Endothelial cell of umbilical vein (primary cell): ENCODE measurements at regions not wholly inside any gene's neighbourhood (a gene's known extent, or its start where the extent isn't known, plus 50 kb on each side); places are given as distances from the start of the nearest gene placed in this dataset.
A peak's percentile ranks its signal among the peaks of the same experiment; 100 is the strongest.

Experiments
- BruUV-seq: library from RNA; stranded (reverse); fragments of 400-500 nt; replicated peaks from 2 replicates; lab custom pipeline; 2021; lab: Mats Ljungman, UMichigan
- CTCF ChIA-PET: fragments of 300-600, 350-600 bp; sonication (Branson Sonifier 250); formaldehyde crosslinking; loops from one replicate; lab custom pipeline; 2021; ENCODE audit warnings: antibody characterized with exemption, inconsistent platforms; lab: Charles Lee
- POLR2A ChIA-PET: fragments of 300-600, 350-600 bp; sonication (Branson Sonifier 250); formaldehyde crosslinking; loops from one replicate; lab custom pipeline; 2021; ENCODE audit warnings: antibody characterized with exemption, inconsistent platforms; lab: Charles Lee
- DNase-seq: peaks from one replicate; pipeline ENCODE4 v3.0.0-alpha.2; 2011; ENCODE audit warnings: low read depth, low spot score
- FAIRE-seq: peaks from 2 replicates; lab custom pipeline; 2011; peaks lifted over from hg19 to GRCh38; lab: Jason Lieb, UNC
- H2AFZ ChIP-seq: 2 replicates; pipeline ENCODE4 v1.6.0; 2012; ENCODE audit warnings: low read depth, low read length, control low read depth, inconsistent platforms
- H3K27ac ChIP-seq: 2 replicates; pipeline ENCODE4 v1.5.1; 2011; ENCODE audit warnings: low read depth, mild to moderate bottlenecking, control low read depth, low read length, moderate library complexity; ENCODE audit not compliant: insufficient read depth
- H3K27me3 ChIP-seq, 2 experiments: 2 replicates each; pipeline versions ENCODE4 v1.6.0 to v1.6.1; 2011; ENCODE audit warnings: low read length in 2 of 2, mixed read lengths in 1 of 2; ENCODE audit not compliant: control insufficient read depth in 2 of 2, insufficient read depth in 2 of 2
- H3K36me3 ChIP-seq, 2 experiments: 2 replicates in 1 of 2; 3 replicates in 1 of 2; pipeline ENCODE4 v1.5.1; 2011; ENCODE audit warnings: low read length in 2 of 2, mild to moderate bottlenecking in 1 of 2, moderate library complexity in 1 of 2; ENCODE audit not compliant: control insufficient read depth in 2 of 2, insufficient read depth in 2 of 2; ENCODE audit errors: extremely low read depth in 1 of 2
- H3K4me1 ChIP-seq: 3 replicates; pipeline ENCODE4 v1.5.1; 2011; ENCODE audit warnings: mild to moderate bottlenecking, low read length; ENCODE audit not compliant: control insufficient read depth, insufficient read depth; ENCODE audit errors: extremely low read depth
- H3K4me2 ChIP-seq: 2 replicates; pipeline ENCODE4 v1.6.1; 2011; ENCODE audit warnings: low read length, control low read depth, mixed read lengths; ENCODE audit not compliant: insufficient read depth
- H3K4me3 ChIP-seq, 3 experiments: fragments of 200-600 bp in 1 of 3; sonication (generic), shearing (Covaris generic) in 1 of 3; replicated peaks in 1 of 3; 2 replicates each; pipeline ENCODE4 v1.5.1; 2011 to 2016; ENCODE audit warnings: control low read depth in 3 of 3, low read length in 3 of 3, mild to moderate bottlenecking in 2 of 3, inconsistent platforms in 1 of 3, low read depth in 1 of 3, moderate library complexity in 1 of 3; ENCODE audit not compliant: insufficient read depth in 1 of 3
- H3K79me2 ChIP-seq: 2 replicates; pipeline ENCODE4 v1.6.0; 2012; ENCODE audit warnings: low read length, inconsistent platforms; ENCODE audit not compliant: control insufficient read depth, insufficient read depth
- H3K9ac ChIP-seq: replicated peaks from 2 replicates; pipeline ENCODE3; 2011; ENCODE audit warnings: low read length, control low read depth; ENCODE audit not compliant: insufficient read depth; ENCODE audit errors: extremely low read depth
- H3K9me1 ChIP-seq: replicated peaks from 3 replicates; pipeline ENCODE4 v1.6.0; 2011; ENCODE audit warnings: mild to moderate bottlenecking, low read length; ENCODE audit not compliant: control insufficient read depth, insufficient read depth; ENCODE audit errors: extremely low read depth
- H3K9me3 ChIP-seq: replicated peaks from 2 replicates; pipeline ENCODE4 v1.5.1; 2012; ENCODE audit warnings: low read length, inconsistent platforms; ENCODE audit not compliant: control insufficient read depth, insufficient read depth
- H4K20me1 ChIP-seq: replicated peaks from 2 replicates; pipeline ENCODE3; 2011; ENCODE audit warnings: mild to moderate bottlenecking, low read length; ENCODE audit not compliant: control insufficient read depth, insufficient read depth; ENCODE audit errors: extremely low read depth
- CTCF ChIP-seq, 2 donors: IDR thresholded peaks; 1 replicate in 1 of 2; 2 replicates in 1 of 2; pipeline ENCODE4 v1.5.1; 2011; ENCODE audit warnings: low read length in 2 of 2, mild to moderate bottlenecking in 2 of 2, moderate library complexity in 2 of 2, control low read depth in 1 of 2, inconsistent platforms in 1 of 2, low read depth in 1 of 2; ENCODE audit not compliant: insufficient read depth in 1 of 2; ENCODE audit errors: extremely low read depth in 1 of 2
- EZH2 ChIP-seq: IDR thresholded peaks from 2 replicates; pipeline ENCODE4 v1.6.1; 2012; ENCODE audit warnings: borderline replicate concordance, low read depth, mild to moderate bottlenecking, moderate library complexity, low read length, inconsistent platforms; ENCODE audit not compliant: severe bottlenecking
- FOS ChIP-seq: IDR thresholded peaks from 2 replicates; pipeline ENCODE4 v1.6.1; 2011; ENCODE audit warnings: mild to moderate bottlenecking, low read length, moderate library complexity, borderline replicate concordance; ENCODE audit not compliant: insufficient read depth
- GATA2 ChIP-seq: IDR thresholded peaks from 2 replicates; pipeline ENCODE4 v1.7.0; 2011; ENCODE audit warnings: low read depth, mild to moderate bottlenecking, moderate library complexity, mixed read lengths, low read length; ENCODE audit not compliant: insufficient read length, insufficient read depth
- JUN ChIP-seq: IDR thresholded peaks from 2 replicates; pipeline ENCODE4 v1.6.1; 2011; ENCODE audit warnings: borderline replicate concordance, low read depth; ENCODE audit not compliant: insufficient read length, insufficient read depth
- MAX ChIP-seq: IDR thresholded peaks from 2 replicates; pipeline ENCODE4 v1.6.1; 2011; ENCODE audit not compliant: insufficient read depth, insufficient read length
- MYC ChIP-seq: IDR thresholded peaks from one replicate; pipeline ENCODE4 v1.6.1; 2011; ENCODE audit warnings: mild to moderate bottlenecking, low read depth, low read length
- POLR2A ChIP-seq: IDR thresholded peaks from 2 replicates; pipeline ENCODE4 v1.6.1; 2012; ENCODE audit warnings: low read depth, mild to moderate bottlenecking, control low read depth, low read length
- POLR2AphosphoS5 ChIP-seq: IDR thresholded peaks from 2 replicates; pipeline ENCODE4 v1.6.1; 2012; ENCODE audit warnings: low read depth, mild to moderate bottlenecking, control low read depth, low read length, moderate library complexity; ENCODE audit not compliant: insufficient read depth
- dilution Hi-C: fragments of 300-500 bp; cut with MboI; formaldehyde crosslinking; loops from one replicate; pipeline ENCODE4 v1.15.0; 2019; ENCODE audit warnings: low sequenced_read_pairs; ENCODE audit not compliant: extremely low pct_ligation_motif_present
- intact Hi-C: fragments of 100-400 bp; cut with micrococcal nuclease; formaldehyde crosslinking; loops from one replicate; pipeline ENCODE4 v1.10.0; 2022

GRCh38 chr10:55024713-55025112 lies 223.7 kb upstream of the PCDH15 start:
- peak; percentile 15 for DNase-seq
- H3K27ac ChIP-seq, result no peak overlapping the region
- H3K4me3 ChIP-seq, result no peak overlapping the region
- no peaks in the 10 kb centered on the region for H3K4me1 ChIP-seq
- intact Hi-C loops (no loop called here), dilution Hi-C loops (no loop called here)
- POLR2A ChIA-PET, result no interaction called here
- H3K36me3 ChIP-seq, result no peaks in the 10 kb centered on the region
- no peaks in the 10 kb centered on the region for H3K79me2 ChIP-seq
- no peak overlapping the region for H3K4me2 ChIP-seq
- FAIRE-seq, result no peak
- H3K9me3 ChIP-seq, result no peaks in the 10 kb centered on the region
- no TSS peak for BruUV-seq
- H4K20me1 ChIP-seq, result no peaks in the 10 kb centered on the region
- H3K9me1 ChIP-seq, result no peaks in the 10 kb centered on the region
- H3K27me3 ChIP-seq, result no peaks in the 10 kb centered on the region
- TF ChIP-seq GATA2 (no peak), JUN (no peak), FOS (no peak), MAX (no peak), EZH2 (no peak), POLR2AphosphoS5 (no peak), POLR2A (no peak), MYC (no peak), CTCF (IDR thresholded peaks at IDR 0.05; ENCODE audit: extremely low read depth in 1 of 2, insufficient read depth in 1 of 2, low read depth in 1 of 2, low read length in 2 of 2) (no peak)
- CTCF ChIA-PET, result no interaction called here
- no peak overlapping the region for H3K9ac ChIP-seq
- H2AFZ ChIP-seq, result no peak overlapping the region
